Activated CD4-positive, alpha-beta T cell treated with anti-CD3 and anti-CD28 coated beads, Interleukin-2, amount 50 U/mL, for 1 hour (primary cell): ENCODE measurements at regions not wholly inside any gene's neighbourhood (a gene's known extent, or its start where the extent isn't known, plus 50 kb on each side); places are given as distances from the start of the nearest gene placed in this dataset.
"Not testable (repeated sequence)": the region's sequence is repeated elsewhere in the genome, so short reads cannot be mapped to it uniquely, and the experiment has no call there.

Source experiments
- DNase-seq: peaks from one replicate; pipeline ENCODE4 v3.0.0-alpha.2; 2020

DNA sequence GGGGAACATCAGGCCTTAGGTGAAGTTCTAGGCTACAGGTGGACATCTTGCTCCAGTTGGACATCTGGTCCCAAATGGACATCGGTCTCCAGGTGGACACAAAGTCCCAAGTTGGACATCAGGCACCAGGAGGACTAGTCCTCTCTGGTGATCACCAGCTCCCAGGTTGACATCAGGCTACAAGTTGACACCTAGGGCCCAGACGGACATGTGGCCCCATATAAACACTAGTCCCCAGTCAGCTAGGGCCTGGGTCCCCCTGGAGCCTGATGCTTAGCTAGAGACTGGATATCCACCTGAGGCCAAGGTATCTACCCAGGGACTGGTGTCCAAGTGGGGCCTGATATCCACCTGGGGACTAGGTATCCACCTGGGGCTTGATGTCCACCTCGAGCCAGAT, 75.8 kb upstream of the ZNF337 start:
- not testable (repeated sequence) for DNase-seq

DNA sequence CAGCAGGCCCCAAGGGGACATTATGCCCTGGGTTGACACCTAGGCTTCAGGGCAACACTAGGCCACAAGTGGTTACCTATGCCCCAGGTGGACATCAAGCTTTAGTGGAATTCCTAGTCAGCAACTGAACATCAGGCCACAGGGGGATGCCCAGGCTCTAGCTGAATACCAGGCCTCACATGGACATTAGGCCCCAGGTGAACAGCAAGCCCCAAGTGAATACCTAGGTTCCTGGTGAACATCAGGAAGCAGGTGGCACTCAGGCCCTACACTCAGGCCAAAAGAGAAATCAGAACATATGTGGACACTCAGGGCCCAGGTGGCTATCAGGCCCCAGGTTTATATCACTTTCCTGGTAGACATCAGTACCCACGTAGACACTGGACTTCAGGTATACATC, 75.2 kb upstream of the ZNF337 start:
- not testable (repeated sequence) for DNase-seq

DNA sequence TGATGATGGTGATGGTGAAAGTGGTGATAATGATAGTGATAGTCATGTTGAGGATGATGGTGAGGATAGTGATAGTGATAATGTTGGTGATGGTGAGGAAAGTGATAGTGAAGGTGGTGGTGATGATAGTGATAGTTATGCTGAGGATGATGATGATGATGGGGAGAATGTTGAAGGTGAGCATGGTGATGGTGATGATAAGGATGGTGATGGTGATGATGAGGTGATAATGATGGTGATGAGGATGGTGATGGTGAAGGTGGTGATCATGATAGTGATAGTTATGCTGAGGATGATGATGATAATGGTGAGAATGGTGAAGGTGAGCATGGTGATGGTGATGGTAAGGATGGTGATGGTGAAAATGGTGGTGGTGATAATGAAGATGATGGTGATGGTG, 64.9 kb upstream of the ZNF337 start:
- no peak for DNase-seq

DNA sequence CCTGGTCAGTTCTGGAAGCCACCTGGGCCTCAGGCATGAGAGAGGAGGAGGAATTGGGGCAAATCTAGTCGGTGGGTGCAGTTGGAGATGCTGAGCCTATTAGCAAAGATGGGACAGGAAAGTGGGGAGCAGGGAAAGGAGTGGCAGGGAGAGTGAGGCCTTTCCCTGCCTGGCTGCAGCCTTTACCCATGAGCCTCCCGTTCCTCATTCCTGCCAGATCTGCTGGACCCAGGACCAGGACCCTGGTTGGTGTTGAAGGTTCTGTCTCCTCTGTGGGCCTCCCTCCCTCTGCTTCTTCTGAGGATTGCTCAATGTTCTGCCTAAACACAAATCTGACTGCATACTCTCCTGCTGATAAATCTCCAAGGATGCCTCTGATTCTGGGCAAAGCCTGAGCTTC, 64.4 kb upstream of the ZNF337 start:
- not testable (repeated sequence) for DNase-seq

DNA sequence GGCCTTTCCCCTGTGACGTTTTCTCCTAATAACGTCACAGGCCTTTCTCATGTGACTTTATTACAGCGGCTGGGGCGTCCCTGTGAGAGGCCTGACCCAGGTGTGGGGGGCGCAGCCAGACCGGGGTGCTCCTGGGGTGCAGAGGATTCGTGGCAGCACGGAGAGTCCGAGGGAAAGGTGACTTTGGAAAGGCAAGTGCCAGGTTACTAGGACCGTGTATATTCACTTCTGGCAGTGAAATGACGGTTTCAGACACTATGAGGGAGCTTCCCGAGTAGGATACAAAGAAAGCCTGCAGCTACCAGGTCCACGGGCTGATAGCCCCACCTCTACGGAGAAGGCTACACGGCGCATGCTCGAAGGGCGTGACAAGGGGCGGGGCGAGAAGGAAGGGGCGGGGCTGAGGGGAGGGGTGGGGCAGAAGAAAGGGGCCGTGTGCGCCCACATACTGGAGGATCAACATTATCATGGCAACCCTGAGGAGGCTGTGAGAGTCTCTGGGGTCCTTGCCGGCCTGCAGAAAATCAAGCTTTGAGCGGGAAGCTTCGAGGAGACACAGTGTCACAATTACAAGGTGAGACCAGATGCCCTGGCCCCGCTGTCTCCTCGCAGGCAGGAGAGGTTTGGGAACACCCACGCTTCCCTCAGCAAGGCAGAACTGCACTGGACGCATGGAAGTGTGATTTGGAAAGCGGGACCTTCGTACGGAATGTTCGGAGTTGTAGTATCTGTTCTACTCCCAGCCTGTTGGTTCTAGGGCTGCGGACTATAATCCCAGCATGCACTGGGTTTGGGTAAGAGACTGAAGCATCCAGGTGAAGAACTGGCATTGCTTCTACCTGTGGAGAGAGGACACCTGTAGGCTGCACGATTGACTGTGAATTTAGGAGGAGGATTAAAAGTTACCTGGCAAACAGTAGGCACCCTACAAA, 54.4 kb upstream of the ZNF337 start:
- peak; percentile 56 for DNase-seq

DNA sequence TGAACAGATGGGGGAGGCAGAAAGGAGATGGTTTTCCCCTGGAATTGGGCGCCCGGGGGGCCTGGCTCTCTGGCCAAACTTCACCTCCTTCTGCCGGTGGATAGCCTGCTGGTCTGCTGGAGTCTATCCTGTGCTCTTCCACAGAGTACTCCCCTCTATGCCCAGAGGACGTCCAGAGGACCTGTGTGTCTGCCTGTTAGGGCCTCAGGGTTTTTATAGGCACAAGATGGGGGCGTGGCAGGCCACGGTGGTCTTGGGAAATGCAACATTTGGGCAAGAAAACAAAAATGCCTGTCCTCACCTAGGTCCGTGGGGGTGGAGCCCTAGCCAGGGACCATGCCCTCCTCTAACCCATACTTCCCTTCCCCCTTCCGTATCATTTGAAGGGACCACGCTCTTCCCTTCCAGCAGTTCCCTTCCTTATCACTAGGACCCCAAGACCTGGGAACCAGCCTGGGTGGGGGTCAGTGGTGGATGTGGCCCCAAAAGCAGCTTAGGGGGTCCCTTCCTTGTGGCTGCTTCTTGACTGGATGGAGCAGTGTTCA, 53.6 kb upstream of the ZNF337 start:
- DNase-seq = no peak

DNA sequence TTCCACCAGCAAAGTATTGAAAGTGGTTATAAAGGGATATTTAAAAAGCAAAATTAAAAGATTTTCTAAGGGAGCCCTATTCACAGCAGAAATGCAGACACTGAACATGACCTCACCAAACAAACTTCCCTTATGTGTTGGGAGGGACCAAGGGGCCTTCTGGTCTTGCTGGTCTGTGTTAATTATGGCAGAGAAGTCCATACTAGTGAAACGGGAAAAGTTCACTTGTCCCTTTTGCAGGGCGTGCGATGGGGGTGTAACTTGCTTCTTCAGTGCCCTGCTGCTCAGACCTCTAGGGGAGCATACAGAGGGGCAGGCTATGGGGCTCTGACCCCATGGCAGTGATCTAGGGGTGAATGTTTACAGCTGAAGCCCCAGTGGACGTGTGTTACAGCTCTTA, 53.0 kb upstream of the ZNF337 start:
- DNase-seq = no peak
